ENCODE measurements at regions not wholly inside any gene's neighbourhood (a gene's known extent, or its start where the extent isn't known, plus 50 kb on each side); places are given as distances from the start of the nearest gene placed in this dataset.

DNA sequence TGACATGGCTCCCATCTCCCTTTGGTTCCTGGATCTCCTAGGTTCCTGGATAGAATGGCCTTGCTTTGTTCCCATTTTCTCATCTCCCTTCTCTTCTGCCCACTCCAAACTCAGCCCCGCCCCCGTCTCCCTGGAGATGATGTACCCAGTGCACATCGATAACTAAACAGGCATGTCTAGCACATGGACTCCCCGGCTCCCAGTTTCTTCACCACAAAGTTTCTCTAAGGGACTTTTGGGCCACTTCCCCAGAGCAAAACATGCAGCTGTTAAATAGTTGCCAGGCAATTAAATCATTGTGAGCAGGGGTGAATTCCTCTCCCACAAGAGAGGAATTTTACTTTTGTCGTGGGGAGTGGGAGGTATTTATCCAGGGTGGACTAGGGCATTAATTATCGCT lies 259.0 kb downstream of the GADD45G start:
- no peak for DNase-seq (ENCODE audit: low read depth)

DNA sequence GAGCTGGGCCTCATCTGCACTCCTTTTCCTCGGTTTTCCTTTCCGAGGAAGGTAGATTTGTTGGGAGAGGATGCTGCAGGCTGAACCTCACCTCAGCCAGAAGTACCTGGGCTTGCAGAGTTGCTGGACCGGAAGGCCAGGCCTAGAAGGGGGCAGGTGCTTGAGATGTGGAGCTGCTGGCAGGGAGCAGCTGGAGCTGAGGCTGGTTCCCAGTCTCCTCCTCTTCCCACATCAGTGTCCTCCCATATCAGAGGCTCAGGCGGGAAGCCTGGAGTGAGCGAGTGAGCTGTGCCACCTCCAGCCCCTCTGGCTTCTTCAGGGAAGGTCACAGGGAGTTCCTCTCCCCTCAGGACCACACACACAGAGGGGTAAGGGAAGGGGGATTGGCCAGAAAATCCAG lies 259.4 kb downstream of the GADD45G start:
- no peak for DNase-seq (ENCODE audit: low read depth)

DNA sequence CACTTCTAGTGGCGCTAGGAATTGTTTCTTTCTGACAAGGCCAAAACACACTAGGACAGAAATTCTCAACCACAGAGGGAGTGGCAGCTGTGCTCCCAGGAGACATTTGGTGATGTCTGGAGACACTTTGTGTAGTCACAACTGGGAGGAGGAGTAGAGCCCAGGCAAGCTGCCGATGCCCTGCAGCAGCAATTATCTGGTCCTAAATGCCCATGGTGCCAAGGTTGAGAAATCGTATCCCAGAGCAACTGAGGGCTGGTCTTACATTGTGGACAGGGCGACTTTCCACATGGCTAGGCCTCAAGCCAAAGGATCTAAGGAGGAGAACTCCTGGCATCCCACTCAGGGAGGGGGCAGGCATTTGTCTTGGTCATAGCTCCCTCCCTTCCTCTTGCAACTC lies 259.9 kb downstream of the GADD45G start:
- DNase-seq (ENCODE audit: low read depth), result no peak

DNA sequence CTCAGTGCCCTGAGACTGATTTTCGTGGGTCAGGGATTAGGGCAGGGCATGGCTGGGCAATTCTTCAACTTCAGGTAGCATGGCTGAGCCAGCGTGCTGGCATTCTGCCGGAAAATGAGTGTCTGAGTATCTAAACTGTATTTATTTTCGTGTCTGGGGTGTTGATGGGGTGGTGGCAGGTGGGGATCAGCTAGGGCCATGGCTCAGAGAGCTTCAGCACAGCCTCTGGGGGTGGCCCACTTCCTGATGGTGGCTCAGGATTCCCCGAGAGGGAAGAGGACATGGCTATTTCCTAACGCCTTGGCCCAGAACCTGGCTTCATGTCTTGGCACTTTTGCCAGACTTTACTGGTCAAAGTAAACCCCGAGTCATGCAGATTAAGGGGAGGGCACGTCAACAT lies 260.5 kb downstream of the GADD45G start:
- DNase-seq (ENCODE audit: low read depth), result no peak

DNA sequence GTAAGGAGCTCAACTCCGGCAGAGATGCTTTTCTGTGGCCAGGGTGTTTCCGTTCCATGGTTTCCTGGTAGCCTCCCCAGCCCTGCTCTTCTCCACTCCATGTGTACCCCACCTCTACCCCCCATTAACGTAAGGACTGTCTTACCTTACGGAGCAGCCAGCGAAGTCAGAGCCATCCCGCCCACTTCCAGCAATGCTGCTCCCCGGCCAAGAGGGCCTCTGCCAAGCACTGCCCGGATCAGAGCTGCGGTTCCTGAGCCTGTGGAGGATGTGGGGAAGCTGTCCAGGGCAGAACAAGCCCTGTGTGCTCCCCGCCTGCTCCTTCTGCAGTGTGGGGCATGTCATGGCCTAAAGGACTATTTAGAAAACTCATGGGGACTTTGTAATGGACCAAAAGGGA lies 261.2 kb downstream of the GADD45G start:
- no peak for DNase-seq (ENCODE audit: low read depth)

DNA sequence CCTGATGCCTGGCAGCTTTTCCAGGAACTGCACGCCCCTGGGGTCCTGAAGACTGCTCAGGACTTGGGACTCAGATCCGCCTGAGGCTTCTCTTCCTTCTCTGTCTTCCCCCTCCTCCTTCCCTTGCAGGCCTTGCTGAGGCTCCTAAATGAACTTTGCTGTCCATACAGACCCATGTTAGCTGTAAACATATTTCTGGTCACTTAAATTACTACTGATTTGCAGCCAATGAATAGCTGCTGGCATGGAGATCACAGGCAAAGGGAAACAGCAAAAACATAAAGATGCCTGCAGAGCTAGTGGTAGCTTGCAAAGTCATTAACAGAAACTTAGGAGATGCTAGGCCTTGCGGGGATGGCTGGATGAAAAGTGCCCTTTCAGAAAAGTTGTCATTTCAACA lies 261.9 kb downstream of the GADD45G start:
- no peak for DNase-seq (ENCODE audit: low read depth)

DNA sequence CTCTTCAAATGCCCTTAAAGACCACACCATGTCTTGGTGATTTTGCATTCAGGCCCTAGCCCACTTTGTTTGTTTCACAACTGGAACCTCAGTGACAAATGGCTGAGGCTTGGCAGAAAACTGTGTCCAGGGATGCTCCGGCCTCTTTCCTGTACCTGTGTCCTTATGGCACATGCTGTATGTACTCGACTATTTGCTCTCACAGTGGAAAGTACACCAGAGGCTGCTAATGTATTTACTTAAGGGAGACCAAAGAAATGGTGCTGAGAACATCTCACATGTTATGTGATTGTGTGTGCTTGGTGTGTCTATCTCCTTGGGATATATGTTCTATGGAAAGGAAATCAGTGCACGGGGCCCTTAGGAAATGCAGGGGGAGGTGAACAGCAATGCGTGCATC lies 263.3 kb downstream of the GADD45G start:
- DNase-seq (ENCODE audit: low read depth), result no peak

DNA sequence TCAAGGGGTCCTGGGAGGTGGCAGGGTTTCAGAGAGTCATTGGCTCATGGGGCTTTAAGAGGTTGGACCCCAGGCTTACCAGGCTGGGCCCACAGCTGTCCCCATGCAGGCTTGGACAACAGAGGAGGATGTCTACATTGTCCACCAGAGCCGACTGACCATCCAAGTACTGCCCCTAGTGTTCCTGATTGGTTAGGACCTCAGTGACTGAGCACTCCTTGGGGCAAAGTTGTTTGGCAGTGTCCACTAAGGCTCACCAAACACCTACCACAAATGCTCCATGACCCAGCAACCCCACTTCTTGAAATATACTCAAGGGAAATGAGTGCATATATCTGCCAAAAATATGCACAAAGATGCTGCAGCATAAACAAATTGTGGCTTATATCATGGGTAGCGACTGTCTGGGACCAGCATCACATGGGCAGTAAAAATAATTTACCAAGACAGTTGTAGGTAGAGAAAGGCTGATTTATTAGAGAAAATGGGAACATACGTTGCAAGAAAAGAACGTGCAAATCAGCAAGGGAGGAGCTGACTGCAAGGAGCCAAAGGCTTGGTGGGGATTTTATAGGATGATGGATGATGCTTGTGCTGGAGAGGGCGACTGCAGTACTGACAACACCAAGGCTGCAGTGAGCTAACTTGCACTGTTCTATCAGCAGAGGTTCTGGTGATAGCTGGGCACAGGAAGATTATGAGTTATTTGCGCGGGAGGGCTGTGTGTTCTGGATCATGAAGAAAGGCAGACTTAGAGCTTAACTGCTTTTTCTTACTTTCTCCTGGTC lies 265.2 kb downstream of the GADD45G start:
- DNase-seq (ENCODE audit: low read depth), result no peak

DNA sequence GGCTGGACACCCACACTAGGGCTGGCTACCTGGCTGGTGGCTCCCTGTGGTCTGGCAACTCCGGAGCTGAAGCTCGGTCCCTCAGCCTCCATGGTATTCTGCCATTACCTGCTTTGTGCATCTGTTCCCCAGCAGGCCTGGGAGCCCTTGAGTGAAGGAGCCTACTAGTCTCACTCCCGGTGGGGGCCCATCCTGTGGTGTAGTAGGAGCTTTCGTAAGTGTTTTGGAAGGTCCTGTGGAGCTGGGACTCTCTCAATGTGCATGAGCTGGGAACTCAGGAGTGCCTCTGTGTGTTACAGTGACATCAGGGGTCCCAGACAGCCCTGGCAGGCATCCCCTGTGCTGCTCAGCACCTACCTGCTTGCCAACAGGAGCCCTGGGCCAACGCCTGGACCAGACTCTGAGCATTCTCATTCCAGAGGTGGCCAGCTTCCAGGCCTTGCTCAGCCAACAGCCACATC lies 267.1 kb downstream of the GADD45G start:
- DNase-seq (ENCODE audit: low read depth), result no peak

DNA sequence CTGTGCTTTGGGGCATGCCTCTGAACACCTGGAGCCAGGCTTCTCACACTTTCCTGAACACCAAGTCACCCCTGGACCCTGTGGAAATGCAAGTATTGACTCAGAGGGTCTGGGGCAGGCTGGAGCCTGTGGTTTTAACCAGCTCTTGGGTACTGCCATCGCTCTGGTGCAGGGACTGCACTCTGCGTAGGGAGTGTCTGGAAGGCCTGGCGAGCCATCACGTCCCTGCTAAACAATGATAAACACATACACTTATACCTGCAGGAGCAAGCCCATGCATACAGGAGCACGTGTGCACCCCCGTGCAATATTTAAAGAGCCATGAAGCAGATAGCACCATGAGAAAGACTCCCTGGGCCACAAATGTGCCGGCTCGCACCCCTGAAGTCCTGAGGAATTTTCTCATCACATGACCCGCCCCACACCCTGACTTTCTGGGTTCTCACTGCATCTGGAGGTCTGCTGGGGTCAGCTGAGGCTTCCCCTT lies 267.7 kb downstream of the GADD45G start:
- no peak for DNase-seq (ENCODE audit: low read depth)

DNA sequence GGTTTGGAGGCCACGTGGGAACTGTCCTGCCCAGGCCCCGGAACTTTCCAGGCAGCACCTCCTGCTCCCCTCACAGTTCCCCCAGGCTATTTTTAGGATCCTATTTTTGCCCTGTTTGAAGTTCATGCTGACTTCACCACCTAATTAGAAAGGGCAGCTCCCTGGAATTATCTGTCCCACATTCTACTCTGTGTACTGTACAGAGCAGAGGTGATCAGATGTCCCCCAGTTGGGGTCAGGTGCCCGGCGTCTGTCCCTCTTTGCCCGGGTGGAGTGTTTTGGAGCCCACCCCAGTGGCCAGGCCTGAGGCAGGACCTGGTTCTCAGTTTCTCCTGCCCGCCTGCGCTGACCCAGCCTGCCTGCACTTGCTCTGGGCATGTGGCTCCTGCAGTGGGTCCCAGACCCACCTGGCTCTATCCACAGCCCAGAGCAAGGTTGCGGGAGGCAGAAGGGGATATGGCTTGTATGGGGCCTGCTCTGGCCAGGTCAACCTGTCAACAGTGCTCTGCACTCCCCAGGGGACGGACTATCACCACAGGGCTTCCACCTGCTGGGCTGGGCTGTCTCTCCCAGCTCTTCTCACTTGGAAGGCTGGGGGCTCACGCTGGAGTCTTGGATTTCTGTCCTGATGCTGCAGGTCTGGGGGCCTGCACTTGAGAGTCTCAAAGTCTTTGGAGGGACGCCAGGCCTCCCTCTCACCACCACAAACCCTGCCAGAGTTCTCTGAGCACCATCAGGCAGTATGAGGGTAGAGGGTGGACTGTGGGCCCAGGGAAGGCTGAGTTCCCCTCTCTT lies 268.3 kb downstream of the GADD45G start:
- DNase-seq (ENCODE audit: low read depth), result no peak

DNA sequence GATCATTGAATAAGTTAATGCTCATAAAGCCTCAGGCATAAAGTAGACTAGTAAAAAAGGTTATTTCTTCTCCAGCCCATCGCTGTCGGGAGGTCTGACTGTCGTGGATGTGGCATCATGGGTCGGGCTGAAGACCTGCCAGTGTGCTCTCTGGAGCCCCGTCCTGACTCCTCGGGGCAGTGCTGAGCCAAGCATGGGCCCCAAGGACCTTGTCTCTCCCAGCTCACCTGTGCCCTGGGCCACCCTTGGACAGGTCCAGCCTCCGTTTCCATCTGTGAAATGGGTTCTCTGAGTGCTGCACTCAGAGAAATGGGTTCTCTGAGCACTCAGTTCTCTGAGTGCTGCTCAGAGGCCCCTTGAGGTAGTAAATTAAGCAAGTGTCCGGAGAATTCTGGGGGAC lies 269.0 kb downstream of the GADD45G start:
- DNase-seq (ENCODE audit: low read depth), result no peak

DNA sequence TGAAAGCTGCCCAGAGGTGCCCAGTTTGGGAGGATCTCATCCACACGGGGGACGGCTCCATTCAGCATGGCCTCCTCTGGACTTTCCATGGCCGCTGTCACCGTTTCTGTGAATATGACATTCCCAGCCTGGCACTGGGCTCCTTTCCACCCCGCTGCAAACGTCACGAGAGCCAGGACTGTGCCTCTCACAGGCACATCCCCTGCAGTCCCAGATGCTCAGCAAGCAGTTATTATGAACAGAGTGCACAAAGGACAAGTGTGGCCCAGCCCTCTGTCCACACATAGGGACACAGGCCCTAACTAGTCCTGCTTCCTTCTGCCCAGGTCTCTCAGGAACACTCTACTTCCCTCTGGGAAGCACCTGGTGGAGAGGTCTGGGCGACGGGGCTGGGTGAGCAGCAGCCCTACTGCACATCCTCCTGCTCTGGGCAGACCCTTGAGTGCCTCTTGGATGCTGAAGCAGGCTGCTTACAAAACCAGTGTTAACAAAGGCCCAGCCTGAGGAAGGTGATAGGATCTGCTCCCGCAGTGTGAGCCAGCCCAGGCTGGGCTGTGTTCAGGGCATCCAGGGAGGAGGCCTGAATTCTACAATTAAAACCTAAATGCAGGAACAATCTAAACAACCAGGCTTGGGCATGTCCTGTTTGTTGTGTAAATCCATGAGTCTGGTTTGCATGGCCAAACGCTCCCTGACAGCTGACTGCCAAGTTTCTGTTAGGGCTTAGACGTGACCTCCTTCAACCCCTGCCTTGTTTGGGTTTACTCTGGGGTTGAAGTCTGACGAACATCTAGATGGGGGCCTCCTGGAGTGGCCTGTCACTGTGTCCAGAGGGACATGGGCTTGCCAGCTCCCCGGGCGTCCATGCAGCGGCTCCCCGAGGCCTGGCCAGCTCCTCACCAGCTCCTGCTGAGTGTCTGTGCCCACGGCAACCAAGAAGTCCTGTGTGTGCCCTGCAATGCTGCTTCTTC lies 269.8 kb downstream of the GADD45G start:
- no peak for DNase-seq (ENCODE audit: low read depth)

DNA sequence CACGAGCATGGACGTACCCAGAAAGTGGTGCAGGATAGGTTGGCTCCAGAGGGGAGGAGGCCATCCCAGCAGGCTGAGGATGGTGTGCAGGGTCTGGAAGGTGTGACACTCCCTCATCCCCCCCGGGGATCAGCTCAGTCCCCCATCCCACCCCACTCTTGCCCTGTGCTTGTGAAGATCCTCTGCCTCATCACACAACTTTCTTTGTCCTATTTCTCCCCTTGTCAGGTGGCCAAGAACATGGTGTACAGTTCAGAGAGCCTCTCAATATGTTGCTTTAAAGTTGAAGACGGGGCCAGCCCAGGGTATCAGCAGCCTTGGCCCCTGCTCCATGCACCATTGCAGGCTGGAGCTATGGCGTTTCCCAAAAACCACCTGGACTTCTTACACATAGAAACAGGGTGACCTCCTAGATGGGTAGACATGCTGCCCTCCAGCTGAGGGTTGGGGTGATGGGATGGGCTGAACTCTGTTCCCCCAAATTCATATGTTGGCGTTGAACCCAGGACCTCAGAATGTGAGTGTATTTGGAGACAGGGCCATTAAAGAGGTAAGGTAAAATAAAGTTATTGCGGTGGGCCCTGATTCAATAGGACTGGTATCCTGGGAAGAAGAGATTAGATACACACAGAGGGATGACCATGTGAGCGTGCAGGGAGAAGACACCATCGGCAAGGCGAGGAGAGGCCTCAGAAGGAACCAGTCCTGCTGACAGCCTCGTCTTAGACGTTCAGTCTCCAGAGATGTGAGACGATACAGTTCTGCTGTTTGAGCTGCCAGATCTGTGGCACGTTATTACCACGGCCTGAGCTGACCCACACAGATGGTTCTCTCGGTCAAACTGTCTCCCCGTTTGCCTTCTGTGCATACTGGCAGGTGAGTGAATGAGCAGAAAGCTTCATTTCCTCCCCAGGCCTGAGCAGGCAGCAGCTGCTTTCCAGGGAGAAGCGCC lies 272.5 kb downstream of the GADD45G start:
- no peak for DNase-seq (ENCODE audit: low read depth)

DNA sequence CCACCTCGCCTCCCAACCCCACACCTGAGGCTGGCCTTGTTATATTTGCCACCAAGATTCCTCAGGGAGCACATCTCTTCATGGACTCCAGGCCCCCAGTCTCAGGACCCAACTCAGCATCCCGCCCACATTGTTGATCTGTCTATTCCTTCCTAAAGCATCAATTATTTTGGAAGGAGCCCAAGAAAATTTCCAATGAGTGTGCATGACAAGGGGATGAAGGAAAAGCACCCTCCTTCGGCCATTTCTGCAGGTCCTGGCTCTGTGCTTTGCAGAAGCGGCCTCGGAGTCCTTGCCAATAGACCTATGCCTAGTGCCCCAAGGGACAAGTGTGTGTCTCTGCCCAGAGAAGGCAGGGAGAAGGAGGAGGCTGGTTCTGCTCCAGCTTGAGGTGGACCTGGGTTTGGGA lies 273.2 kb downstream of the GADD45G start:
- DNase-seq (ENCODE audit: low read depth), result no peak

DNA sequence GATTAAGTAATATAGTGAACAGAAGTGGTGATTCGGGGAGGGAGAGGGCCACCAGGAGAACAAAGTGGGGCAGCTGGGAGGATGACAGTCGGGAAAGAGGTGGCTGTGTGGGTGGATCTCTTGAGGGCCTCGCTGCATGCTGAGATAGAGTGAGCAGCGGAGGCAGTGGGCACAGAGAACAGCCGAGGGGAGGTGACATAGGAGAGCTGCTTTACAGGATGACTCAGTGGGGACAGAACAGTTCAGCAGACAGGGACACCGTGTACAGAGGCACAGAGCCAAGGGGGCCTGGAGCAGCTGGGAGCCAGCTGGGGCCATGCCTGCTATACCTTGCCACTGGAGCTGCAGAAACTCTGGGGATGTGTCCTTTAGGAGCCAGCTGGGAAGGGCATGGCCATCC lies 273.9 kb downstream of the GADD45G start:
- no peak for DNase-seq (ENCODE audit: low read depth)

DNA sequence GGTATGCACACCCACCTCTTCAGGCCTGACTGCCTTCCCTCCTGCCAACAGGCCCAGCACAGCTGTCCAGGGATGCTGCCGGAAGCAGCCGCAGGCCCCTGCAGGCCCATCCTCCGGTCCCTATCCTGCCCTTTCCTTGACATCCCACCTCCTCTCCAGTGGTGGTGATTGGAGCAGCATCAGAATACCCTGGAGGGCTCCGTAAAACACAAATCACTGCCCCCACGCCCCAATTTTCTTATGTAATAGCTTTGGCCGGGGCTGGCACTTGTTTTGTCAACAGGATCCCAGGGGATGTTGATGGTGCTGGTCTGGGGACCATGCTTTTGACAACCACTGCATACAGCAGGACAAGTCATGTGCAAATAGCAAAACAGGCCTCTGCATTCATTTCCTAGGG lies 274.5 kb downstream of the GADD45G start:
- no peak for DNase-seq (ENCODE audit: low read depth)

DNA sequence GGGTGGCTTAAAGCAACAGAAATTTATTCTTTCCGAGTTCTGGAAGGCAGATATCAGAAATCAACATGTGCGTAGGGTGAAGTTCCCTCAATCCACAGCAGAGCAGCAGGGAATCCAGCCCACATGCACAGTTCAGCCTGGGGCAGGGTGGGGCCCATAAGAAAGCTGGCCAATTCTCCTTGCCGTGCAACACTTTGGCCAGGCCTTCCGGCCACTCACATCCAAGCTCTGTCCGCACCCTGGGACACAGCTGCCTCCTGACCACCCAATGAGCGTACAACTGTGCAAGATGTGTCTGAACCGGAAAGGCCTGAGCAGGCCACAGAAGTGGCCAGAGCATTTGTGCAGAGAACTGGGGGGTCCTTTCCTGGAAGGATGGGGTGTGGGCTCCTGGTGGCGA lies 274.9 kb downstream of the GADD45G start:
- DNase-seq (ENCODE audit: low read depth), result no peak

DNA sequence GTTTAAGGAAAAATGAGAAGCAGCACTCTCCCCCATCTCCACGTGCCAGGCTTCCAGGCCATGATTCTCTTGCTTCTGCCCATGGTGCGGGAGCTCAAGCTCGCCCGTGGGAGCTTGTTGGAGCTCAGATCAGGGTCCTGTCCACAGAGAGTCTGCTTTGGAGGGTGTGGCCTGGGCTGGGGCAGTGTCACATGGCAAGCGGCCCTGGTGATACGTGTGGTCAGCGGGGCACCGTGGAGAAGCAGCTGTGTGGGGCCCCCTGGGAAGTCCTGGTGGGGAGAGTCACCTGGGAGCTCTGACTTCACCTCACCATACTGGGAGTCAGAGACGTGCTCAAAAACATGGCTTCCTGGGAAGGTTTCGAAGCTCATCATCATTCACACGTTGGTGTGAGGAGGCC lies 275.3 kb downstream of the GADD45G start:
- no peak for DNase-seq (ENCODE audit: low read depth)

DNA sequence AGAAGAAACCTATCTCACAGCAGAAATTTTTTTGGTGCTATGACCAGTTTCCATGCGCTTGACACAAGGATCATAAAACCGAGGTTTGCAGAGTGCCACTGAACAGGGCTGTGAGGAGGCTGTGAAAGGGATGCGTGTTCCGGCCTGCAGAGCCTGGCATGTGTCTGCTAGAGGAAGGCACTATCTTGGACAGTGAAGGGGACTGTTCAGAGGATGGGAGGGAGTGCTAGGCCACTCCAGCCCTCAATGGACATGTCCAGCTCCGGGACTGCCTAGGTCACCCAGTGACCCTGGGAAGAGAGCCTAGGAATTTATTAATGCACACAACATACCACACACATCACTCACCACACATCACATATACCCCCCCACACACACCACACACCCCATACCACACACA lies 275.9 kb downstream of the GADD45G start:
- DNase-seq (ENCODE audit: low read depth), result no peak

DNA sequence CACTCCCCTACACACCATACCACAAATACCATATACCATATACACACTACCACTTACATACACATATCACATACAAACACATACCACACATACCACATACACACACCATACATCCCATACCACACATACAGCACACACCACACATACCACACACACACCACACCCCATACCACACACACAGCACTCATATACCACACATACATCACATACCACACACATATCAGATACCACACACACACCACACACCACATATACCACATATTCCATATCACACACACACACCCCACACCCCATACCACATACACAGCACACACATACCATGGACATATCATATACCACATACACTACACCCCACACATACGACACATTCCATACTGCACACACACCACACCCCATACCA lies 276.6 kb downstream of the GADD45G start:
- no peak for DNase-seq (ENCODE audit: low read depth)

Measured in ELR (cell line).